Gastroesophageal sphincter (tissue), 4 donors: ENCODE measurements at regions not wholly inside any gene's neighbourhood (a gene's known extent, or its start where the extent isn't known, plus 50 kb on each side); places are given as distances from the start of the nearest gene placed in this dataset.

Source experiments
- ATAC-seq: fragments of 150-250 bp; one replicate; pipeline ENCODE4 v1.9.1; 2016; ENCODE audit warnings: mild to moderate bottlenecking, moderate library complexity
- H3K27ac ChIP-seq, 4 donors: fragments of 200-600 bp; sonication (generic) in 3 of 4; 1 replicate in 3 of 4; 2 replicates in 1 of 4; pipeline ENCODE4 v1.5.1; 2016 to 2019
- H3K27me3 ChIP-seq: fragments of 200-600 bp; sonication (generic); one replicate; pipeline ENCODE4 v1.5.1; 2019
- H3K36me3 ChIP-seq, 2 donors: fragments of 200-600 bp; sonication (generic); one replicate each; pipeline ENCODE4 v1.5.1; 2019; ENCODE audit warnings: control low read depth in 1 of 2
- H3K4me1 ChIP-seq, 3 donors: fragments of 200-600 bp; sonication (generic); 1 replicate in 2 of 3; 2 replicates in 1 of 3; pipeline ENCODE4 v1.5.1; 2016 to 2019; ENCODE audit warnings: control low read depth in 2 of 3
- H3K4me3 ChIP-seq, 2 donors: fragments of 200-600 bp; sonication (generic); one replicate each; pipeline ENCODE4 v1.5.1; 2019; ENCODE audit warnings: mild to moderate bottlenecking in 1 of 2, moderate library complexity in 1 of 2
- H3K9me3 ChIP-seq, 3 donors: fragments of 200-600 bp; sonication (generic); one replicate each; pipeline ENCODE4 v1.5.1; 2017 to 2019; ENCODE audit warnings: control low read depth in 2 of 3
- CTCF ChIP-seq, 4 experiments: fragments of 200-600 bp in 2 of 4; fragments of 450-650 bp in 2 of 4; sonication (generic) in 1 of 4; IDR thresholded peaks; one replicate each; pipeline ENCODE4 v1.5.1; 2017 to 2019; ENCODE audit warnings: antibody characterized with exemption in 4 of 4, mild to moderate bottlenecking in 2 of 4, moderate library complexity in 2 of 4
- EP300 ChIP-seq: sonication (generic); formaldehyde crosslinking; IDR thresholded peaks from one replicate; pipeline ENCODE4 v1.6.1; 2017; ENCODE audit warnings: antibody characterized with exemption, mild to moderate bottlenecking
- POLR2A ChIP-seq, 2 donors: fragments of 450-650 bp; IDR thresholded peaks; one replicate each; pipeline ENCODE4 v1.6.1; 2017; ENCODE audit warnings: antibody characterized with exemption in 2 of 2, mild to moderate bottlenecking in 2 of 2, moderate library complexity in 1 of 2
- POLR2AphosphoS5 ChIP-seq: sonication (generic); formaldehyde crosslinking; IDR thresholded peaks from one replicate; pipeline ENCODE4 v1.6.1; 2017; ENCODE audit warnings: antibody characterized with exemption
- WGBS, 2 donors: methylation state at CpG; one replicate each; pipeline ENCODE4 v1.1.5; 2018; ENCODE audit warnings: low coverage in 1 of 2; 5-methylcytosine and 5-hydroxymethylcytosine counted together

GRCh38 chr9:75238311-75238976 lies 150.1 kb downstream of the OSTF1 start:
- WGBS, 2 donors = 47 to 67% methylated on average over 9 of the region's 11 CpGs
- Histone ChIP-seq H3K4me1 (no peaks in the 10 kb centered on the region), H3K36me3 (no peaks in the 10 kb centered on the region), H3K9me3 (no peaks in the 10 kb centered on the region), H3K27me3 (no peaks in the 10 kb centered on the region), H3K4me3 (no peak overlapping the region), H3K27ac (no peak overlapping the region)
- TF ChIP-seq CTCF (IDR thresholded peaks at IDR 0.05) = peak; percentile 71 to 84 (median 80)
- no peak for TF ChIP-seq EP300
- peak; percentile 80 for ATAC-seq

- Histone ChIP-seq H3K36me3 (no peaks in the 10 kb centered on the region), H3K4me3 (no peak overlapping the region), H3K27me3 (no peaks in the 10 kb centered on the region), H3K9me3 (no peaks in the 10 kb centered on the region), H3K4me1 (no peaks in the 10 kb centered on the region), H3K27ac (no peak overlapping the region)
- ATAC-seq = no peak
- TF ChIP-seq POLR2A (IDR thresholded peaks at IDR 0.05) (no peak), EP300 (no peak), CTCF (IDR thresholded peaks at IDR 0.05) (no peak), POLR2AphosphoS5 (no peak)
- WGBS, 2 donors = 34 to 75% methylated on average over 3 to 4 of the region's 6 CpGs
These were observed 150.9 kb downstream of the OSTF1 start for GRCh38 chr9:75239176-75239575.

- H3K27ac ChIP-seq = no peak overlapping the region
- peaks cover 0 to 16% (median 0%) of the 10 kb centered on the region in 3 donors for H3K9me3 ChIP-seq
- no peak for ATAC-seq
- WGBS, 2 donors = 56 to 64% methylated on average over 1 of the region's 1 CpG
- no peaks in the 10 kb centered on the region for H3K27me3 ChIP-seq
- TF ChIP-seq POLR2AphosphoS5 = no peak
- no peak for TF ChIP-seq EP300
- no peak for TF ChIP-seq POLR2A (IDR thresholded peaks at IDR 0.05)
- TF ChIP-seq CTCF (IDR thresholded peaks at IDR 0.05) = no peak
- no peak overlapping the region for H3K4me3 ChIP-seq
- no peaks in the 10 kb centered on the region for H3K4me1 ChIP-seq
- H3K36me3 ChIP-seq = no peaks in the 10 kb centered on the region
These were observed 154.1 kb downstream of the OSTF1 start for GRCh38 chr9:75242426-75242825.

- H3K36me3 ChIP-seq = no peaks in the 10 kb centered on the region
- no peak for TF ChIP-seq CTCF (IDR thresholded peaks at IDR 0.05)
- no peak for TF ChIP-seq POLR2A (IDR thresholded peaks at IDR 0.05)
- no peak for TF ChIP-seq EP300
- no peak for TF ChIP-seq POLR2AphosphoS5
- H3K9me3 ChIP-seq = peaks cover 0 to 38% (median 0%) of the 10 kb centered on the region in 3 donors
- WGBS, 2 donors = 81 to 92% methylated on average over 1 to 3 of the region's 3 CpGs
- no peaks in the 10 kb centered on the region for H3K27me3 ChIP-seq
- no peak overlapping the region for H3K4me3 ChIP-seq
- no peak for ATAC-seq
- H3K27ac ChIP-seq = no peak overlapping the region
- H3K4me1 ChIP-seq = no peaks in the 10 kb centered on the region
These were observed 158.6 kb downstream of the OSTF1 start for GRCh38 chr9:75246949-75247348.

GRCh38 chr9:75265525-75265972 lies 177.2 kb downstream of the OSTF1 start:
- Histone ChIP-seq H3K4me3 (no peak overlapping the region), H3K36me3 (no peaks in the 10 kb centered on the region), H3K4me1 (no peaks in the 10 kb centered on the region), H3K27ac (no peak overlapping the region), H3K27me3 (peaks cover 3% of the 10 kb centered on the region), H3K9me3 (peaks cover 0 to 12% (median 0%) of the 10 kb centered on the region in 3 donors)
- ATAC-seq = no peak
- 22 to 29% methylated on average over 3 of the region's 3 CpGs for WGBS, 2 donors
- TF ChIP-seq EP300 (no peak), POLR2AphosphoS5 (no peak), CTCF (IDR thresholded peaks at IDR 0.05) (peak; percentile 72 to 86 (median 80)), POLR2A (IDR thresholded peaks at IDR 0.05) (no peak)
